ENCODE measurements at regions not wholly inside any gene's neighbourhood (a gene's known extent, or its start where the extent isn't known, plus 50 kb on each side); places are given as distances from the start of the nearest gene placed in this dataset.

DNA sequence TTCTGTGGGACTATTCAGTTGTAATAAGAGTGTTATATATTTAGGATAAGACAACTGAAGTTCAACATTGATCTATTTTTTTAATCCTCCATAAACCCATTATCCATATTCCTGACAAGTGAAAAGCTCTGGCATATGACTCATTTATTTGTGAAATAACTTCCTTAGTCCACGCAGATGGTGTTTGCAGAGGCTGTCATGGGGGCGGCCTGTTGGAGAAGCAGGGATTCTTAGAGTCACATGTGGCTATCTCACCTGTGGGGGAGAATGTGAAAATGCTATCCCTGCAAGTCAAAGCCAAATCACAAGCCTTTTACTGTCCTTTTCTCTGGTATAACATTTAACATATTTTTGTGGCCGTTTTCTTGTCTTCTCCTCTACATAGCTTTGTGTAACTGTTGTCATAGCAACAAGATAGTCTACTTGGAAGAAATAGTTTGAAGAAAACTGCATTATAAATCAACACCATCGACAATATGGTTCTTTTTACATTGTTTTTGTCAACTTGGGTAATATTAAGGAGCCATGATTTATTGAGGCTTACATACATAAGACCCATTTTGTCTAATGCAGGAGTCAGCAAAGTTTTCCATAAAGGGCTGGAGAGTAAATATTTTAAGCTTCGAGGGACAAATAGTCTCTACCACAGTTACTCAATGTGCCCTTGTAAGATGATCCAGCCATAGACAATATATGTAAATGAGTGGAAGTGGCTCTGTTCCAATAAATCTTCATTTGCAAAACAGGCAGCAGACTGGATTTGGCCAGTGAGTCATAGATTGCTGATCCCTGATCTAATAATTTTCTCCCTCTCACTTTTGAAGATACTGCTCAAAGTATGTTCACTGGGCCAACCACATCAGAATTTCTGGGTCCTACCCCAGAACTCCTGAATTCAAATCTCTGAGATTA lies 395.0 kb downstream of the DTHD1 start:
- Histone ChIP-seq H3K4ac (ENCODE audit: low read depth in 1 of 2, low read length in 2 of 2) (no peak overlapping the region), H2BK15ac (ENCODE audit: low read depth, poor library complexity, severe bottlenecking) (no peak overlapping the region)
- WGBS = 59% methylated on average over 2 of the region's 5 CpGs

DNA sequence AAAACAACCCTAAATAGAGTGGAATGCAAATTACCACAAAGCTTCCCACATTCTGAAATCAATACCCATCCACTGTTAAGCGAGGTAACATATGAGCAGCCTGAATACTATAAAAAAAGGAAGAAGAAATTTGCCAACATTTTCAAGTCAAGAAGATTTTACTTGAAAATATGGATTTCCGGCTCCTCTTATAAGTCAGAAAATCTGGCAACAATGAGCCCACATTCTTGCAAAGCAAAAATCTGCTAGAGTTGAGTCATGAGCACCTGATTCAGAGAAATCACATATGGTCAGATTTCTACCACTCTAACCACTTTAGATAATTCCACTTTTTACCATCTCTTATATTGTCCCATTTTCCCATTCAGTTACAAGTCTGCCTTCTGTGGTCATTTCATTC lies 395.7 kb downstream of the DTHD1 start:
- Histone ChIP-seq H3K14ac (ENCODE audit: low read length in 2 of 2) (no peak overlapping the region), H2BK15ac (ENCODE audit: low read depth, poor library complexity, severe bottlenecking) (no peak overlapping the region), H4K8ac (ENCODE audit: low read length) (no peak overlapping the region), H4K91ac (ENCODE audit: low read length) (no peak overlapping the region), H2AFZ (ENCODE audit: low read depth, low read length) (no peak overlapping the region), H3K23ac (ENCODE audit: low read length in 2 of 2) (no peak overlapping the region), H3K18ac (ENCODE audit: low read depth in 1 of 2, low read length in 2 of 2) (no peak overlapping the region), H2BK120ac (ENCODE audit: low read depth, low read length) (no peak overlapping the region), H2BK5ac (ENCODE audit: low read depth, low read length, poor library complexity, severe bottlenecking) (no peak overlapping the region), H3K4ac (ENCODE audit: low read depth in 1 of 2, low read length in 2 of 2) (no peak overlapping the region), H3K27ac (ENCODE audit: low read length, poor library complexity, severe bottlenecking) (no peak overlapping the region), H3K36me3 (ENCODE audit: control insufficient read depth in 1 of 2, insufficient read depth in 2 of 2, low read depth in 1 of 2, low read length in 2 of 2) (no peaks in the 10 kb centered on the region), H3K4me1 (ENCODE audit: control insufficient read depth, insufficient read depth, low read depth, low read length) (no peaks in the 10 kb centered on the region), H3K9me3 (ENCODE audit: control insufficient read depth, low read length) (peaks cover 12% of the 10 kb centered on the region), H3K4me2 (ENCODE audit: low read length, poor library complexity, severe bottlenecking) (no peak overlapping the region), H3K27me3 (ENCODE audit: control insufficient read depth in 1 of 2, insufficient read depth in 1 of 2, low read length in 2 of 2) (no peaks in the 10 kb centered on the region), H3K79me1 (replicated peaks; ENCODE audit: low read length, poor library complexity, severe bottlenecking) (no peaks in the 10 kb centered on the region), H3K4me3 (ENCODE audit: insufficient read depth in 1 of 2, low read depth in 1 of 2, low read length in 2 of 2) (no peak overlapping the region), H3K9ac (ENCODE audit: low read length) (no peak overlapping the region), H2AK5ac (ENCODE audit: low read length, severe bottlenecking) (no peak overlapping the region), H2BK12ac (ENCODE audit: low read length in 2 of 2) (no peak overlapping the region)
- no peak for DNase-seq
- 75% methylated on average over 2 of the region's 2 CpGs for WGBS

More for the DNA sequence above, 395.0 kb downstream of the DTHD1 start:
- Histone ChIP-seq H2BK5ac (ENCODE audit: low read depth, low read length, poor library complexity, severe bottlenecking) (no peak overlapping the region), H3K14ac (ENCODE audit: low read length in 2 of 2) (no peak overlapping the region), H3K36me3 (ENCODE audit: control insufficient read depth in 1 of 2, insufficient read depth in 2 of 2, low read depth in 1 of 2, low read length in 2 of 2) (no peaks in the 10 kb centered on the region), H3K23ac (ENCODE audit: low read length in 2 of 2) (no peak overlapping the region), H3K18ac (ENCODE audit: low read depth in 1 of 2, low read length in 2 of 2) (no peak overlapping the region), H2BK12ac (ENCODE audit: low read length in 2 of 2) (no peak overlapping the region), H3K4me1 (ENCODE audit: control insufficient read depth, insufficient read depth, low read depth, low read length) (no peaks in the 10 kb centered on the region), H2AK5ac (ENCODE audit: low read length, severe bottlenecking) (no peak overlapping the region), H3K9ac (ENCODE audit: low read length) (no peak overlapping the region), H4K8ac (ENCODE audit: low read length) (no peak overlapping the region), H3K27me3 (ENCODE audit: control insufficient read depth in 1 of 2, insufficient read depth in 1 of 2, low read length in 2 of 2) (no peaks in the 10 kb centered on the region), H3K4me3 (ENCODE audit: insufficient read depth in 1 of 2, low read depth in 1 of 2, low read length in 2 of 2) (no peak overlapping the region), H3K9me3 (ENCODE audit: control insufficient read depth, low read length) (peaks cover 6% of the 10 kb centered on the region), H4K91ac (ENCODE audit: low read length) (no peak overlapping the region), H3K4me2 (ENCODE audit: low read length, poor library complexity, severe bottlenecking) (no peak overlapping the region), H2BK120ac (ENCODE audit: low read depth, low read length) (no peak overlapping the region), H2AFZ (ENCODE audit: low read depth, low read length) (no peak overlapping the region), H3K79me1 (replicated peaks; ENCODE audit: low read length, poor library complexity, severe bottlenecking) (no peaks in the 10 kb centered on the region), H3K27ac (ENCODE audit: low read length, poor library complexity, severe bottlenecking) (no peak overlapping the region)
- DNase-seq = peak; percentile 63

DNA sequence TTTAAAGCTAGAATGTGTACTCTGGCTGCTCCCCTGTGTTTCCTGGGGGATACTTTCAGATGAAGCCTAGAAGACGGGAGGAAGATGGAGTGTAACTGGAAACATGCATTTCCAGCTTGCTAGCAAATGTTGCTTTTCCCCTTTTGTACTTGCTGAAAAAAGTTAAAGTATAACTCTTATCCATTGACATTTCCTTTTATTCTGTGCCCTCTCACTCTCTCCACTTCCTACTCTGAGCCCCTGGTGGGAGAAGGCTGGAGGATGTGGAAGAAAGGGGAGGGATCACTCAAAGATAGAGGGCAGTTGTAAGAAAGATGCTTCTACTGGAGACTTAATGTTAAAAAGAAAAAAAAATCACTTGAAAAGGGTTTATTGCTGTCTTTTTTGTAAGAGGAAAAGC lies 396.5 kb downstream of the DTHD1 start:
- Histone ChIP-seq H3K4me2 (ENCODE audit: low read length, poor library complexity, severe bottlenecking) (no peak overlapping the region), H2BK5ac (ENCODE audit: low read depth, low read length, poor library complexity, severe bottlenecking) (no peak overlapping the region), H3K27me3 (ENCODE audit: control insufficient read depth in 1 of 2, insufficient read depth in 1 of 2, low read length in 2 of 2) (no peaks in the 10 kb centered on the region), H3K4ac (ENCODE audit: low read depth in 1 of 2, low read length in 2 of 2) (no peak overlapping the region), H3K36me3 (ENCODE audit: control insufficient read depth in 1 of 2, insufficient read depth in 2 of 2, low read depth in 1 of 2, low read length in 2 of 2) (no peaks in the 10 kb centered on the region), H3K9me3 (ENCODE audit: control insufficient read depth, low read length) (peaks cover 12% of the 10 kb centered on the region), H2AFZ (ENCODE audit: low read depth, low read length) (no peak overlapping the region), H3K18ac (ENCODE audit: low read depth in 1 of 2, low read length in 2 of 2) (no peak overlapping the region), H2BK12ac (ENCODE audit: low read length in 2 of 2) (no peak overlapping the region), H3K27ac (ENCODE audit: low read length, poor library complexity, severe bottlenecking) (no peak overlapping the region), H2BK15ac (ENCODE audit: low read depth, poor library complexity, severe bottlenecking) (no peak overlapping the region), H2BK120ac (ENCODE audit: low read depth, low read length) (no peak overlapping the region), H2AK5ac (ENCODE audit: low read length, severe bottlenecking) (no peak overlapping the region), H3K23ac (ENCODE audit: low read length in 2 of 2) (no peak overlapping the region), H3K4me1 (ENCODE audit: control insufficient read depth, insufficient read depth, low read depth, low read length) (no peaks in the 10 kb centered on the region), H3K79me1 (replicated peaks; ENCODE audit: low read length, poor library complexity, severe bottlenecking) (no peaks in the 10 kb centered on the region), H4K91ac (ENCODE audit: low read length) (no peak overlapping the region), H4K8ac (ENCODE audit: low read length) (no peak overlapping the region), H3K4me3 (ENCODE audit: insufficient read depth in 1 of 2, low read depth in 1 of 2, low read length in 2 of 2) (no peak overlapping the region), H3K9ac (ENCODE audit: low read length) (no peak overlapping the region), H3K14ac (ENCODE audit: low read length in 2 of 2) (no peak overlapping the region)
- no peak for DNase-seq
- WGBS = 43% methylated on average over 1 of the region's 1 CpG

DNA sequence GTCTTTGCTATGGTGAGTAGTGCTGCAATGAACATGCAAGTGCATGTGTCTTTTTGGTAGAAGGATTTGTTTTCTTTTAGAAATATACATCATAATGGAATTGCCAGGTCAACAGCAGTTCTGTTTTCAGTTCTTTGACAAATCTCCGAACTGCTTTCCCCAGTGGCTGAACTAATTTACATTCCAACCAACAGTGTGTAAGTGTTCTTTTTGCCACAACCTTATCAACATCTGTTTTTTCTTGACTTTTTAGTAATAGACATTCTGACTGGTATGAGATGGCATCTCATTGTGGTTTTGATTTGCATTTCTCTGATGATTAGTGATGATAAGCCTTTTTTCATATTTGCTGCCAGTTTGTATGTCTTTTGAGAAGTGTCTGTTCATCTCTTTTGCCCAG lies 406.3 kb downstream of the DTHD1 start:
- H3K27me3 ChIP-seq (ENCODE audit: control insufficient read depth in 1 of 2, insufficient read depth in 1 of 2, low read length in 2 of 2) = no peaks in the 10 kb centered on the region
- no peak overlapping the region for H2BK5ac ChIP-seq (ENCODE audit: low read depth, low read length, poor library complexity, severe bottlenecking)
- no peak overlapping the region for H4K91ac ChIP-seq (ENCODE audit: low read length)
- no peak overlapping the region for H2BK12ac ChIP-seq (ENCODE audit: low read length in 2 of 2)
- H3K9me3 ChIP-seq (ENCODE audit: control insufficient read depth, low read length) = peaks cover 21% of the 10 kb centered on the region
- no peak overlapping the region for H3K4me3 ChIP-seq (ENCODE audit: insufficient read depth in 1 of 2, low read depth in 1 of 2, low read length in 2 of 2)
- H2BK15ac ChIP-seq (ENCODE audit: low read depth, poor library complexity, severe bottlenecking) = no peak overlapping the region
- no peak overlapping the region for H3K14ac ChIP-seq (ENCODE audit: low read length in 2 of 2)
- WGBS = 50% methylated on average over 1 of the region's 1 CpG
- no peak overlapping the region for H3K4me2 ChIP-seq (ENCODE audit: low read length, poor library complexity, severe bottlenecking)
- no peak overlapping the region for H4K8ac ChIP-seq (ENCODE audit: low read length)
- H3K9ac ChIP-seq (ENCODE audit: low read length) = no peak overlapping the region
- no peak overlapping the region for H2AK5ac ChIP-seq (ENCODE audit: low read length, severe bottlenecking)
- H3K23ac ChIP-seq (ENCODE audit: low read length in 2 of 2) = no peak overlapping the region
- H3K79me1 ChIP-seq (replicated peaks; ENCODE audit: low read length, poor library complexity, severe bottlenecking) = no peaks in the 10 kb centered on the region
- H3K18ac ChIP-seq (ENCODE audit: low read depth in 1 of 2, low read length in 2 of 2) = no peak overlapping the region
- H3K36me3 ChIP-seq (ENCODE audit: control insufficient read depth in 1 of 2, insufficient read depth in 2 of 2, low read depth in 1 of 2, low read length in 2 of 2) = no peaks in the 10 kb centered on the region
- H3K27ac ChIP-seq (ENCODE audit: low read length, poor library complexity, severe bottlenecking) = no peak overlapping the region
- no peak overlapping the region for H2AFZ ChIP-seq (ENCODE audit: low read depth, low read length)
- H2BK120ac ChIP-seq (ENCODE audit: low read depth, low read length) = no peak overlapping the region
- no peak overlapping the region for H3K4ac ChIP-seq (ENCODE audit: low read depth in 1 of 2, low read length in 2 of 2)
- H3K4me1 ChIP-seq (ENCODE audit: control insufficient read depth, insufficient read depth, low read depth, low read length) = no peaks in the 10 kb centered on the region
- DNase-seq = no peak

All from mesenchymal stem cell (in vitro differentiated cells and primary cell).